ENCODE measurements at regions not wholly inside any gene's neighbourhood (a gene's known extent, or its start where the extent isn't known, plus 50 kb on each side); places are given as distances from the start of the nearest gene placed in this dataset.

- no peak for DNase-seq
Measured at GRCh38 chr9:134251296-134252069, 74.8 kb upstream of the RXRA start.

- no peak for DNase-seq
Measured at GRCh38 chr9:134252084-134252830, 74.0 kb upstream of the RXRA start.

- DNase-seq, result no peak
Measured at GRCh38 chr9:134253606-134254205, 72.5 kb upstream of the RXRA start.

- DNase-seq, result no peak
Measured at GRCh38 chr9:134258332-134258731, 67.9 kb upstream of the RXRA start.

- no peak for DNase-seq
Measured at GRCh38 chr9:134258828-134259546, 67.3 kb upstream of the RXRA start.

- no peak for DNase-seq
Measured at GRCh38 chr9:134259708-134260107, 66.5 kb upstream of the RXRA start.

- DNase-seq, result no peak
Measured at GRCh38 chr9:134260801-134261200, 65.5 kb upstream of the RXRA start.

GRCh38 chr9:134262035-134262434 is 64.2 kb upstream of the RXRA start:
- DNase-seq, result no peak

GRCh38 chr9:134263596-134263995 is 62.7 kb upstream of the RXRA start:
- no peak for DNase-seq

GRCh38 chr9:134264169-134264568 is 62.1 kb upstream of the RXRA start:
- no peak for DNase-seq

- no peak for DNase-seq
Measured at GRCh38 chr9:134265078-134265477, 61.2 kb upstream of the RXRA start.

- no peak for DNase-seq
Measured at GRCh38 chr9:134266418-134266817, 59.8 kb upstream of the RXRA start.

GRCh38 chr9:134267305-134267880 is 58.9 kb upstream of the RXRA start:
- no peak for DNase-seq

GRCh38 chr9:134267881-134268724 is 58.2 kb upstream of the RXRA start:
- DNase-seq, result no peak

- DNase-seq, result no peak
Measured at GRCh38 chr9:134268747-134269146, 57.5 kb upstream of the RXRA start.

- no peak for DNase-seq
Measured at GRCh38 chr9:134271338-134272301, 54.6 kb upstream of the RXRA start.

GRCh38 chr9:134272302-134273023 is 53.8 kb upstream of the RXRA start:
- no peak for DNase-seq

GRCh38 chr9:134273647-134274046 is 52.6 kb upstream of the RXRA start:
- DNase-seq, result no peak

- DNase-seq, result no peak
Measured at GRCh38 chr9:134275375-134275774, 50.9 kb upstream of the RXRA start.

Data from NCI-H524 treated with DMSO at 0.1 percent for 48 hours (cell line).